ENCODE measurements at regions not wholly inside any gene's neighbourhood (a gene's known extent, or its start where the extent isn't known, plus 50 kb on each side); places are given as distances from the start of the nearest gene placed in this dataset.
"Not testable (repeated sequence)": the region's sequence is repeated elsewhere in the genome, so short reads cannot be mapped to it uniquely, and the experiment has no call there.

- Histone ChIP-seq H3K36me3 (ENCODE audit: control insufficient read depth in 2 of 2, extremely low read depth in 1 of 2, insufficient read depth in 2 of 2, low read length in 2 of 2) (no peaks in the 10 kb centered on the region), H4K20me1 (ENCODE audit: control insufficient read depth, extremely low read depth, insufficient read depth, low read length) (no peaks in the 10 kb centered on the region), H3K9me1 (ENCODE audit: control insufficient read depth, extremely low read depth, insufficient read depth, low read length) (no peaks in the 10 kb centered on the region), H3K27me3 (ENCODE audit: control insufficient read depth, extremely low read depth, insufficient read depth, low read length) (no peaks in the 10 kb centered on the region), H2AFZ (ENCODE audit: control insufficient read depth, low read length) (no peak overlapping the region), H3K9ac (ENCODE audit: control insufficient read depth, extremely low read depth, insufficient read depth, low read length) (no peak overlapping the region), H3K9me3 (ENCODE audit: control insufficient read depth, low read depth, low read length) (no peaks in the 10 kb centered on the region), H3K27ac (ENCODE audit: control insufficient read depth, insufficient read depth, low read length) (no peak overlapping the region), H3K79me2 (ENCODE audit: control insufficient read depth, insufficient read depth, low read length) (no peaks in the 10 kb centered on the region), H3K4me2 (ENCODE audit: control insufficient read depth, extremely low read depth, insufficient read depth, low read depth, low read length) (no peak overlapping the region), H3K4me1 (ENCODE audit: control insufficient read depth, extremely low read depth, insufficient read depth, low read length) (no peaks in the 10 kb centered on the region), H3K4me3 (ENCODE audit: control insufficient read depth in 2 of 3, extremely low read depth in 1 of 3, insufficient read depth in 2 of 3, low read depth in 1 of 3, low read length in 3 of 3) (no peak overlapping the region)
- dilution Hi-C loops (cut with MboI; ENCODE audit: extremely low pct_ligation_motif_present, low sequenced_read_pairs), result no loop called here
- no peak for DNase-seq (ENCODE audit: low read depth, low spot score)
- TF ChIP-seq CTCF (optimal IDR thresholded peaks at IDR 0.05 in 1 of 3, IDR thresholded peaks at IDR 0.05 in 1 of 3, conservative IDR thresholded peaks at IDR 0.05 in 1 of 3; ENCODE audit: extremely low read depth in 1 of 3, insufficient read depth in 2 of 3, low read length in 3 of 3), result no peak
- TF ChIP-seq EZH2 (IDR thresholded peaks at IDR 0.05; ENCODE audit: low read length), result no peak
- FAIRE-seq, result no peak
These were observed 195.5 kb downstream of the ANKRD30BL start for GRCh38 chr2:131966256-131966655.

- H3K27me3 ChIP-seq (ENCODE audit: control insufficient read depth, extremely low read depth, insufficient read depth, low read length); FAIRE-seq; H3K4me1 ChIP-seq (ENCODE audit: control insufficient read depth, extremely low read depth, insufficient read depth, low read length); H3K36me3 ChIP-seq (ENCODE audit: control insufficient read depth in 2 of 2, extremely low read depth in 1 of 2, insufficient read depth in 2 of 2, low read length in 2 of 2); H3K27ac ChIP-seq (ENCODE audit: control insufficient read depth, insufficient read depth, low read length); H2AFZ ChIP-seq (ENCODE audit: control insufficient read depth, low read length); H3K4me3 ChIP-seq (ENCODE audit: control insufficient read depth in 2 of 3, extremely low read depth in 1 of 3, insufficient read depth in 2 of 3, low read depth in 1 of 3, low read length in 3 of 3); H3K79me2 ChIP-seq (ENCODE audit: control insufficient read depth, insufficient read depth, low read length); H3K9ac ChIP-seq (ENCODE audit: control insufficient read depth, extremely low read depth, insufficient read depth, low read length); H3K9me3 ChIP-seq (ENCODE audit: control insufficient read depth, low read depth, low read length); DNase-seq (ENCODE audit: low read depth, low spot score); H3K4me2 ChIP-seq (ENCODE audit: control insufficient read depth, extremely low read depth, insufficient read depth, low read depth, low read length); dilution Hi-C loops (cut with MboI; ENCODE audit: extremely low pct_ligation_motif_present, low sequenced_read_pairs); H3K9me1 ChIP-seq (ENCODE audit: control insufficient read depth, extremely low read depth, insufficient read depth, low read length); H4K20me1 ChIP-seq (ENCODE audit: control insufficient read depth, extremely low read depth, insufficient read depth, low read length): not testable (repeated sequence)
These were observed 203.6 kb downstream of the ANKRD30BL start for GRCh38 chr2:131958019-131958609.

- H3K27me3 ChIP-seq (ENCODE audit: control insufficient read depth, extremely low read depth, insufficient read depth, low read length); H3K4me3 ChIP-seq (ENCODE audit: control insufficient read depth in 2 of 3, extremely low read depth in 1 of 3, insufficient read depth in 2 of 3, low read depth in 1 of 3, low read length in 3 of 3); H3K36me3 ChIP-seq (ENCODE audit: control insufficient read depth in 2 of 2, extremely low read depth in 1 of 2, insufficient read depth in 2 of 2, low read length in 2 of 2); H3K4me1 ChIP-seq (ENCODE audit: control insufficient read depth, extremely low read depth, insufficient read depth, low read length); H3K27ac ChIP-seq (ENCODE audit: control insufficient read depth, insufficient read depth, low read length); DNase-seq (ENCODE audit: low read depth, low spot score); FAIRE-seq; H3K4me2 ChIP-seq (ENCODE audit: control insufficient read depth, extremely low read depth, insufficient read depth, low read depth, low read length); dilution Hi-C loops (cut with MboI; ENCODE audit: extremely low pct_ligation_motif_present, low sequenced_read_pairs); H3K79me2 ChIP-seq (ENCODE audit: control insufficient read depth, insufficient read depth, low read length); H4K20me1 ChIP-seq (ENCODE audit: control insufficient read depth, extremely low read depth, insufficient read depth, low read length); H3K9me3 ChIP-seq (ENCODE audit: control insufficient read depth, low read depth, low read length); H3K9me1 ChIP-seq (ENCODE audit: control insufficient read depth, extremely low read depth, insufficient read depth, low read length); H2AFZ ChIP-seq (ENCODE audit: control insufficient read depth, low read length); H3K9ac ChIP-seq (ENCODE audit: control insufficient read depth, extremely low read depth, insufficient read depth, low read length): not testable (repeated sequence)
These were observed 213.1 kb downstream of the ANKRD30BL start for GRCh38 chr2:131948641-131949040.

- dilution Hi-C loops (cut with MboI; ENCODE audit: extremely low pct_ligation_motif_present, low sequenced_read_pairs); H3K79me2 ChIP-seq (ENCODE audit: control insufficient read depth, insufficient read depth, low read length); H3K9me1 ChIP-seq (ENCODE audit: control insufficient read depth, extremely low read depth, insufficient read depth, low read length); H3K9me3 ChIP-seq (ENCODE audit: control insufficient read depth, low read depth, low read length); H3K4me1 ChIP-seq (ENCODE audit: control insufficient read depth, extremely low read depth, insufficient read depth, low read length); H3K27ac ChIP-seq (ENCODE audit: control insufficient read depth, insufficient read depth, low read length); FAIRE-seq; H2AFZ ChIP-seq (ENCODE audit: control insufficient read depth, low read length); DNase-seq (ENCODE audit: low read depth, low spot score); H4K20me1 ChIP-seq (ENCODE audit: control insufficient read depth, extremely low read depth, insufficient read depth, low read length); H3K36me3 ChIP-seq (ENCODE audit: control insufficient read depth in 2 of 2, extremely low read depth in 1 of 2, insufficient read depth in 2 of 2, low read length in 2 of 2); H3K4me3 ChIP-seq (ENCODE audit: control insufficient read depth in 2 of 3, extremely low read depth in 1 of 3, insufficient read depth in 2 of 3, low read depth in 1 of 3, low read length in 3 of 3); H3K4me2 ChIP-seq (ENCODE audit: control insufficient read depth, extremely low read depth, insufficient read depth, low read depth, low read length); H3K27me3 ChIP-seq (ENCODE audit: control insufficient read depth, extremely low read depth, insufficient read depth, low read length); H3K9ac ChIP-seq (ENCODE audit: control insufficient read depth, extremely low read depth, insufficient read depth, low read length): not testable (repeated sequence)
These were observed 238.5 kb downstream of the ANKRD30BL start for GRCh38 chr2:131923287-131923686.
